ENCODE measurements at regions not wholly inside any gene's neighbourhood (a gene's known extent, or its start where the extent isn't known, plus 50 kb on each side); places are given as distances from the start of the nearest gene placed in this dataset.

- no peak for DNase-seq (ENCODE audit: low read depth in 2 of 2)
Measured at GRCh38 chr3:154059833-154060232, 61.4 kb upstream of the ARHGEF26 start.

DNA sequence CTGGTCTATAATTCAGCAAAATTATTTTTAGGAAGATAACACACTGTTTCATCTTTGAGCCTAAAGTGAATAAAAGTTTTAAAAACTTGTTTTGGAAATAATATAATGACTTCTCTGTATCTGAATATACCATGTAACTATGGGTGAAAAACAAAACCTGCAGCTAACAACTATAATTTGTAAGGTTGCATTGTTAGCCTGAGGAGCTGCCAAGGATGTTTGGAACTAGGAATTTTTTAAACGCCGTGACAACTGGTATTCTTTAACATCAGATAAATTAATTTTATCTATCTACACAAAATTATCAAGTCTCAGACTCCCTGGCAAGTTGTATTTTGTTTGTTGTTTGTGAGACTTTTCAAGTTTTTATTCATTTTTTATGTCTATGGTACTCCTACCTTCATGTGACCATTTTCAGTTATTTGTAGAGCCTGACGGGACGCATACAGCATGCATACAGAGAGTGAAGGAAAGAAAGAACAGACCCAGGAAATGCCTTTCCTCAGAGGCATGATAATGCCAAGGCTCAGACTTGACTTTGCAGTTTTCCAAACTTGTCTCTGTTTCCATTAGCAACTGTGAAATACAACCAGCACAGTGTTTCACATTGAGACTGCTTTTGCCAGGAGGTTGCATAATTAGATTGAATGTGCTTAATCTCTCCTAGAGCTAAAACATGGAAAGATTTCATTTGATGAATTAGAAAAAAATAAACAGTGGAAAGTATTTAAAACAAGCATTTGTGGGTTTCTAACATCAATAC, 60.8 kb upstream of the ARHGEF26 start:
- no peak for DNase-seq (ENCODE audit: low read depth in 2 of 2)

DNA sequence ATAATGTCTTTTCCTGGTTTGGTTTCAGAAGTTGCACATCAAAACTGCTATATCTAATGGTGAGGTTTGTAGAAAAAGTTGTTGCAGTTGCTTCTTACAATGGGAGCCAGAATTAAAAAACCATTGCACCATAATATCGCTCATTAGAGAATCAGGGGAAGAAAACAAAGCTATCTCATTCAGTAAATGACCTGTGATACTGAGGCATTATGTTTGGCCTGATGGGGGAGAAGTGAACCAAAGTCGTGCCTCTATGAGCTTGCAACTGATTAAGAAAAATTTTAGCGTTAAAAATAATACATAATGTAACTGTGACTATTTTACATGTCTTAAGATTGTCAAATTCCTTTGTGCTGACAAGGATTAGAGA, 60.2 kb upstream of the ARHGEF26 start:
- DNase-seq (ENCODE audit: low read depth in 2 of 2) = no peak

DNA sequence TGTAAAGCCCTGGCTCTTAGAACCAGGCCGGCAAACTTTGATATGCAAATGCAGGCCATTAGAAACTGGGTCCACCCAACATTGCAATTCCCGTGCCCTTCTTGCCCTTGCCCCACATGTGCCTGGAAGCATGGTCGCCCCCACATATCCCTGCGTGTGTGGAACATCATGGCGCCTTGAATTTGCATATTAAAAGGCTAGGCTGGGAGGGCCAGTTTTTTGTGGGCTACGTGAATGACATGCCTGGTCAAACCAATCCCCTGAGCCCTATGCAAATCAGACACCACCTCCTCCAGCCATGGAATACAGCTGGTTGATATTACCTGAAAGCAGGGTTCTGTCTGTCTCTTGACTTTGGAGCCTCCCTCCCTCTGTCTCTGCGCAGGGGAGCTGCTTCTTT, 58.7 kb upstream of the ARHGEF26 start:
- DNase-seq (ENCODE audit: low read depth in 2 of 2) = no peak

DNA sequence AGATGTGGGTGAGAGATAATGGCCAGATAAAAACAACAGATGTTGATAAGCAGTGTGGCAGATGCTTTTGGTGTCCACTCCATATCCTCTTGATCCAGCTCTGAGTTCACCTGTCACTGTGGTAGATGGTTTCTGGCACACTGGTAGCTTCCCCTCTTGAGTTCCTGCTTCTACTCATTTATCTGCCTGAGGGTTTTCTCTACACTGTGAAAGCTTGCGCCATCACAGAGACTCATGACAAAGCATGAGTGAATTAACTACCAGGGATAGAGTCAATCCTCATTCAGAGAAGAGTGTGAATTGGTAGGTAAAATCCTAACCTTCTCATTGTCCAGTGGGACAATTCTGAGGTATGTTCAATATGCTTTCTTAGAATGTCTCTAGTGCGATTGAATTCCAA, 50.0 kb upstream of the ARHGEF26 start:
- DNase-seq (ENCODE audit: low read depth in 2 of 2) = no peak
